ENCODE measurements at regions not wholly inside any gene's neighbourhood (a gene's known extent, or its start where the extent isn't known, plus 50 kb on each side); places are given as distances from the start of the nearest gene placed in this dataset.

DNA sequence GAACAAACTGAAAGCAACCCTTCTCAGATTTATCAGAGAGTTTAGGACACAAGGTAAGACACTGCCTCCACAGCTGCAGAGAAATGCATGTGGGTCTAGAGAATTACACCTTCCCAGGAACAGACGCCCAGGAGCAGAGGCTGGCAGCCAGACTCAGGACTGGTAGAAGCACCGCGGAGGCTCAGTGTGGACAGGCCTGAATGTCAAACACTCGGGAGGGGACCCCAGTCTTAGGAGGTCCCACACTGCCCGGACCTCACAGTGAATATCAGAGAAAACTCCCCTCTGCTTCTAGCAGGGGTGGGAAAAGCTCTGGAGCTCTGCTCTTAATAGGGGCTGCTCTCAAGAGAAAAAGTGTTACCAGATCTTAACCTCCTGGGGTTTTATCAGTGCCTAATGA lies 952.7 kb downstream of the BRD1 start:
- Mint-ChIP-seq H3K4me1 (ENCODE audit: low read depth) (no peaks in the 10 kb centered on the region), H3K27ac (no peak overlapping the region), H3K4me3 (no peak overlapping the region), H3K9me3 (peaks cover 38% of the 10 kb centered on the region), H3K27me3 (ENCODE audit: insufficient read depth) (peaks cover 3% of the 10 kb centered on the region), H3K36me3 (ENCODE audit: low read depth) (peaks cover 7% of the 10 kb centered on the region)
- TF ChIP-seq, protein P1, sequence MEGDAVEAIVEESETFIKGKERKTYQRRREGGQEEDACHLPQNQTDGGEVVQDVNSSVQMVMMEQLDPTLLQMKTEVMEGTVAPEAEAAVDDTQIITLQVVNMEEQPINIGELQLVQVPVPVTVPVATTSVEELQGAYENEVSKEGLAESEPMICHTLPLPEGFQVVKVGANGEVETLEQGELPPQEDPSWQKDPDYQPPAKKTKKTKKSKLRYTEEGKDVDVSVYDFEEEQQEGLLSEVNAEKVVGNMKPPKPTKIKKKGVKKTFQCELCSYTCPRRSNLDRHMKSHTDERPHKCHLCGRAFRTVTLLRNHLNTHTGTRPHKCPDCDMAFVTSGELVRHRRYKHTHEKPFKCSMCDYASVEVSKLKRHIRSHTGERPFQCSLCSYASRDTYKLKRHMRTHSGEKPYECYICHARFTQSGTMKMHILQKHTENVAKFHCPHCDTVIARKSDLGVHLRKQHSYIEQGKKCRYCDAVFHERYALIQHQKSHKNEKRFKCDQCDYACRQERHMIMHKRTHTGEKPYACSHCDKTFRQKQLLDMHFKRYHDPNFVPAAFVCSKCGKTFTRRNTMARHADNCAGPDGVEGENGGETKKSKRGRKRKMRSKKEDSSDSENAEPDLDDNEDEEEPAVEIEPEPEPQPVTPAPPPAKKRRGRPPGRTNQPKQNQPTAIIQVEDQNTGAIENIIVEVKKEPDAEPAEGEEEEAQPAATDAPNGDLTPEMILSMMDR (IDR thresholded peaks at IDR 0.05): no peak
- DNase-seq: no peak

DNA sequence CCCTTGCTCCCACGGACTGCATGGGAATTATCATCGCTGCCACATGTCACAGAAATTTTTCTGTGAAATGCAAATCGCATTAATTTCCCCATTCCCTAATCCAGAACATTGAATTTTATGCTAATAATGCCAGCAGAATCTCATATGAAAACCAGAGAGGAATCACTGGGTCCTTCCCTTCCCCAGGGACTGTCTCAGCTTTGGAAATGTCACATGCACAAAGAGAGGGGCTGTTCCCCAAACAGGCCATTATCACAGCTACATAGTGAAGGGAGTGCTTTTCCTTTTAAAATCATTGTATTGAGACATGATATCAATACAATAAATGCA lies 954.5 kb downstream of the BRD1 start:
- peaks cover 3% of the 10 kb centered on the region for H3K27me3 Mint-ChIP-seq (ENCODE audit: insufficient read depth)
- TF ChIP-seq, protein P1 (IDR thresholded peaks at IDR 0.05): no peak

GRCh38 chr22:48872271-48873190 lies 955.1 kb downstream of the BRD1 start:
- Mint-ChIP-seq H3K9me3 (peaks cover 51% of the 10 kb centered on the region), H3K4me3 (no peak overlapping the region), H3K27ac (no peak overlapping the region), H3K4me1 (ENCODE audit: low read depth) (no peaks in the 10 kb centered on the region), H3K36me3 (ENCODE audit: low read depth) (peaks cover 7% of the 10 kb centered on the region), H3K27me3 (ENCODE audit: insufficient read depth) (peaks cover 3% of the 10 kb centered on the region)
- DNase-seq: no peak
- TF ChIP-seq, protein P1 (IDR thresholded peaks at IDR 0.05): no peak

More for the DNA sequence above, 954.5 kb downstream of the BRD1 start:
- Mint-ChIP-seq H3K9me3 (peaks cover 45% of the 10 kb centered on the region), H3K4me1 (ENCODE audit: low read depth) (no peaks in the 10 kb centered on the region), H3K27ac (no peak overlapping the region), H3K36me3 (ENCODE audit: low read depth) (peaks cover 7% of the 10 kb centered on the region), H3K4me3 (no peak overlapping the region)
- DNase-seq: no peak

GRCh38 chr22:48871176-48871840 lies 956.4 kb downstream of the BRD1 start:
- no peaks in the 10 kb centered on the region for H3K4me1 Mint-ChIP-seq (ENCODE audit: low read depth)
- H3K9me3 Mint-ChIP-seq: peaks cover 63% of the 10 kb centered on the region
- no peak overlapping the region for H3K27ac Mint-ChIP-seq
- TF ChIP-seq, protein P1 (IDR thresholded peaks at IDR 0.05): no peak
- no peaks in the 10 kb centered on the region; the same call in 1 of the 2 replicates for H3K27me3 Mint-ChIP-seq (ENCODE audit: insufficient read depth)
- H3K4me3 Mint-ChIP-seq: no peak overlapping the region
- peaks cover 7% of the 10 kb centered on the region for H3K36me3 Mint-ChIP-seq (ENCODE audit: low read depth)
- DNase-seq: no peak

DNA sequence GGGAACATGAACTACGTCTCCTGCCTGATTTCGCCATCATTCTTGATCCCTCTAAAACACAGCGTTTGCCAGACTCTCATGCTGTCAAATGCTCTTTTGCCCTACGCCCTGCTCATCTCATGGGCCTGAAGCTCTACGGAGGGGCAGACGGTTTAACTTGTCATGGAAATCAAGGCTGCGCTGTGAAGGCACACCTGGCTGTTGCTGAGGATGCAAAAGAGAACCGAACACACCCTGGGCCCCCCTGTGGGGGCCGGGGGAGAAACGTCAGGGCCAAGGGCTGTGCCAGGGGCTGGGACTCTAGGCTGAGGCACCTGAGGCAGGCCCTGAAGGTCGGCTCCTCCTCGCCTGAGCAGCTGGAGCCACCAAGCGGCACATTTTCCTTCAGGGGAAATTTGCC lies 957.2 kb downstream of the BRD1 start:
- Mint-ChIP-seq H3K36me3 (ENCODE audit: low read depth) (peaks cover 7% of the 10 kb centered on the region), H3K27ac (no peak overlapping the region), H3K4me1 (ENCODE audit: low read depth) (no peaks in the 10 kb centered on the region), H3K9me3 (peaks cover 57% of the 10 kb centered on the region), H3K4me3 (no peak overlapping the region), H3K27me3 (ENCODE audit: insufficient read depth) (no peaks in the 10 kb centered on the region)
- TF ChIP-seq, protein P1 (IDR thresholded peaks at IDR 0.05): no peak
- no peak for DNase-seq
